GM12873 (cell line): ENCODE measurements at regions not wholly inside any gene's neighbourhood (a gene's known extent, or its start where the extent isn't known, plus 50 kb on each side); places are given as distances from the start of the nearest gene placed in this dataset.
A peak's percentile ranks its signal among the peaks of the same experiment; 100 is the strongest.

ENCODE experiments used
- TF ChIP-seq, protein P1 (sequence below): IDR thresholded peaks from 2 replicates; pipeline ENCODE4 v1.5.1; 2012; ENCODE audit warnings: low read depth, mild to moderate bottlenecking, moderate library complexity, low read length, control low read depth; ENCODE audit not compliant: insufficient read depth; ENCODE audit errors: missing control alignments

- TF ChIP-seq, protein P1, sequence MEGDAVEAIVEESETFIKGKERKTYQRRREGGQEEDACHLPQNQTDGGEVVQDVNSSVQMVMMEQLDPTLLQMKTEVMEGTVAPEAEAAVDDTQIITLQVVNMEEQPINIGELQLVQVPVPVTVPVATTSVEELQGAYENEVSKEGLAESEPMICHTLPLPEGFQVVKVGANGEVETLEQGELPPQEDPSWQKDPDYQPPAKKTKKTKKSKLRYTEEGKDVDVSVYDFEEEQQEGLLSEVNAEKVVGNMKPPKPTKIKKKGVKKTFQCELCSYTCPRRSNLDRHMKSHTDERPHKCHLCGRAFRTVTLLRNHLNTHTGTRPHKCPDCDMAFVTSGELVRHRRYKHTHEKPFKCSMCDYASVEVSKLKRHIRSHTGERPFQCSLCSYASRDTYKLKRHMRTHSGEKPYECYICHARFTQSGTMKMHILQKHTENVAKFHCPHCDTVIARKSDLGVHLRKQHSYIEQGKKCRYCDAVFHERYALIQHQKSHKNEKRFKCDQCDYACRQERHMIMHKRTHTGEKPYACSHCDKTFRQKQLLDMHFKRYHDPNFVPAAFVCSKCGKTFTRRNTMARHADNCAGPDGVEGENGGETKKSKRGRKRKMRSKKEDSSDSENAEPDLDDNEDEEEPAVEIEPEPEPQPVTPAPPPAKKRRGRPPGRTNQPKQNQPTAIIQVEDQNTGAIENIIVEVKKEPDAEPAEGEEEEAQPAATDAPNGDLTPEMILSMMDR: peak; percentile 26
These were observed 100.7 kb upstream of the ZDHHC15 start for GRCh38 chrX:75623535-75623934.

- TF ChIP-seq, protein P1: no peak
These were observed 86.6 kb upstream of the ZDHHC15 start for GRCh38 chrX:75609406-75609805.

DNA sequence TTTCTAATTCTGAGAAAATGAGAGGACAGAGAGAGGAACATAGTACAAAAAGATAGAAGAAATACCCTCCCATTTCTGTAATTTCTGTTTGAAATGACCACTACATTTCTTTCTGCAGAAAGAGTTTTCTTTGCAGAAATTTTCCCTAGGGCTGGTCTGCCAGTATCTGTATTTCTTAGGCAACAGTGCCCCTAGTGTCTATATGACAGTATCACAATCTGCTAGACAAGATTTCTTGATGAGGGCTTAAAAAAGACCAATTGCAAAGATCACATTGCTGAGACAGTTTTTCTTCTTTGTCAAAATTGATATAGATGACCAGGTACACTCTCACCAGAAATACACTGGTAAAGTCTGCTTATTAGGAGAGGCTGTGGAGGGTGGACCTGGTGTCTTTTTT is 81.0 kb upstream of the ZDHHC15 start:
- TF ChIP-seq, protein P1: peak; percentile 59

- TF ChIP-seq, protein P1: no peak
These were observed 73.3 kb upstream of the ZDHHC15 start for GRCh38 chrX:75596178-75596577.

DNA sequence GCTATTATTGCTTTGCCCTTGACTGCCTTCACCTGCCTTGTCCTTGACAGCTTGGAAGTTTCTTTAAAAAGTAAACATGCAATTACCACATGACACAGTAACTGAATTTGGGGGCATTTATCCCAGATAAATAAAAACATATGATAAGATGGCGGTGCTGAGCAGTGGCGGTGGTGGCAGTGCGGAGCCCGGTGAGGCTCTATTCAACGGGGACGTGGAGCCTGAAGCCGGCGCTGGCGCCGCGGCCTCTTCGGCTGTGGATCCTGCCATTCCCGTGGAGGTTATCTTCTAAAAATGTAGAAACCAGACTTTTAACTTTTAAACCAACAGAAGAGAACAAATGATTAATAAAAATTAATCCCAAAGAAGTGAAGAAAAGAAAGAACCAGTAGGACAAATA is 59.7 kb upstream of the ZDHHC15 start:
- TF ChIP-seq, protein P1: no peak
